CD4-positive, CD25-positive, alpha-beta regulatory T cell (primary cell): ENCODE measurements at regions not wholly inside any gene's neighbourhood (a gene's known extent, or its start where the extent isn't known, plus 50 kb on each side); places are given as distances from the start of the nearest gene placed in this dataset.

Experiments
- ATAC-seq, 2 donors: fragments of 150-1000 bp; cut with Tn5 transposase; one replicate each; pipeline ENCODE4 v1.10.0; 2021; ENCODE audit warnings: low read depth in 2 of 2, moderate number of reproducible peaks in 2 of 2, moderate library complexity in 1 of 2
- DNase-seq, 3 donors: peaks; one replicate each; pipeline versions ENCODE4 v3.0.0 to v3.0.0-alpha.2; 2012 to 2022; ENCODE audit warnings: mixed read lengths in 1 of 3
- H3K27ac ChIP-seq: one replicate; pipeline ENCODE4 v1.7.0; 2013; ENCODE audit warnings: mild to moderate bottlenecking, low read length; ENCODE audit not compliant: insufficient read depth, poor library complexity, severe bottlenecking
- H3K27me3 ChIP-seq: one replicate; pipeline ENCODE4 v1.7.0; 2013; ENCODE audit warnings: low read length; ENCODE audit not compliant: control insufficient read depth, insufficient read depth
- H3K36me3 ChIP-seq: one replicate; pipeline ENCODE4 v1.7.0; 2013; ENCODE audit warnings: mild to moderate bottlenecking, low read length, moderate library complexity; ENCODE audit not compliant: control insufficient read depth, insufficient read depth
- H3K4me1 ChIP-seq: 2 replicates; pipeline ENCODE4 v1.7.0; 2013; ENCODE audit warnings: mild to moderate bottlenecking, low read length; ENCODE audit not compliant: insufficient read depth, control insufficient read depth, poor library complexity, severe bottlenecking
- H3K4me3 ChIP-seq: one replicate; pipeline ENCODE4 v1.7.0; 2013; ENCODE audit warnings: low read depth, mild to moderate bottlenecking, low read length, moderate library complexity
- H3K9me3 ChIP-seq, 2 experiments: 1 replicate in 1 of 2; 2 replicates in 1 of 2; pipeline ENCODE4 v1.7.0; 2013; ENCODE audit warnings: low read length in 2 of 2, mild to moderate bottlenecking in 1 of 2, moderate library complexity in 1 of 2; ENCODE audit not compliant: control insufficient read depth in 2 of 2
- H3K27ac Mint-ChIP-seq, 3 donors: one replicate each; pipeline ENCODE4 v1.8.0; 2020 to 2022; ENCODE audit warnings: mild to moderate bottlenecking in 3 of 3, mixed read lengths in 3 of 3, moderate library complexity in 2 of 3
- H3K27me3 Mint-ChIP-seq: one replicate; pipeline ENCODE4 v1.8.0; 2022; ENCODE audit warnings: mild to moderate bottlenecking, mixed read lengths
- H3K36me3 Mint-ChIP-seq: one replicate; pipeline ENCODE4 v1.8.0; 2020; ENCODE audit warnings: mixed read lengths
- H3K4me1 Mint-ChIP-seq, 4 donors: one replicate each; pipeline ENCODE4 v1.8.0; 2020 to 2022; ENCODE audit warnings: mixed read lengths in 4 of 4, mild to moderate bottlenecking in 1 of 4
- H3K4me3 Mint-ChIP-seq, 4 donors: one replicate each; pipeline ENCODE4 v1.8.0; 2020 to 2022; ENCODE audit warnings: mild to moderate bottlenecking in 4 of 4, mixed read lengths in 4 of 4, moderate library complexity in 3 of 4
- H3K9me3 Mint-ChIP-seq, 7 donors: one replicate each; pipeline ENCODE4 v1.8.0; 2020 to 2022; ENCODE audit warnings: mixed read lengths in 7 of 7, mild to moderate bottlenecking in 3 of 7, moderate library complexity in 2 of 7

- no peaks in the 10 kb centered on the region for H3K27me3 ChIP-seq
- no peak overlapping the region for H3K27ac Mint-ChIP-seq
- H3K27me3 Mint-ChIP-seq = no peaks in the 10 kb centered on the region
- no peaks in the 10 kb centered on the region for H3K36me3 ChIP-seq
- DNase-seq = no peak
- H3K4me3 Mint-ChIP-seq = no peak overlapping the region
- ATAC-seq = no peak
- H3K4me1 Mint-ChIP-seq = no peaks in the 10 kb centered on the region
- H3K9me3 Mint-ChIP-seq = peaks cover 0 to 3% (median 0%) of the 10 kb centered on the region in 7 donors
- no peaks in the 10 kb centered on the region for H3K4me1 ChIP-seq
- H3K9me3 ChIP-seq = no peaks in the 10 kb centered on the region
- H3K27ac ChIP-seq = no peak overlapping the region
- no peak overlapping the region for H3K4me3 ChIP-seq
- H3K36me3 Mint-ChIP-seq = no peaks in the 10 kb centered on the region
Measured at GRCh38 chr9:31969552-31969951, 414.9 kb upstream of the ACO1 start.

- Histone ChIP-seq H3K4me3 (no peak overlapping the region), H3K9me3 (peaks cover 0 to 4% of the 10 kb centered on the region in 2 experiments), H3K27ac (no peak overlapping the region), H3K27me3 (no peaks in the 10 kb centered on the region), H3K4me1 (no peaks in the 10 kb centered on the region), H3K36me3 (no peaks in the 10 kb centered on the region)
- DNase-seq (peak in 1 of 3 donors; percentile 6), ATAC-seq (no peak)
- H3K4me1 Mint-ChIP-seq = no peaks in the 10 kb centered on the region
- peaks cover 0 to 18% (median 5%) of the 10 kb centered on the region in 7 donors for H3K9me3 Mint-ChIP-seq
- no peak overlapping the region for H3K27ac Mint-ChIP-seq
- no peak overlapping the region for H3K4me3 Mint-ChIP-seq
- H3K36me3 Mint-ChIP-seq = no peaks in the 10 kb centered on the region
- no peaks in the 10 kb centered on the region for H3K27me3 Mint-ChIP-seq
Measured at GRCh38 chr9:31983895-31984294, 400.5 kb upstream of the ACO1 start.

GRCh38 chr9:31996331-31996730 lies 388.1 kb upstream of the ACO1 start:
- H3K27ac ChIP-seq = no peak overlapping the region
- no peak overlapping the region for H3K27ac Mint-ChIP-seq
- no peak overlapping the region for H3K4me3 ChIP-seq
- DNase-seq = peak in 1 of 3 donors; percentile 1
- H3K36me3 Mint-ChIP-seq = no peaks in the 10 kb centered on the region
- H3K36me3 ChIP-seq = no peaks in the 10 kb centered on the region
- no peaks in the 10 kb centered on the region for H3K9me3 ChIP-seq
- H3K27me3 ChIP-seq = no peaks in the 10 kb centered on the region
- no peak overlapping the region for H3K4me3 Mint-ChIP-seq
- H3K27me3 Mint-ChIP-seq = no peaks in the 10 kb centered on the region
- H3K9me3 Mint-ChIP-seq = peaks cover 0 to 13% (median 5%) of the 10 kb centered on the region in 7 donors
- H3K4me1 ChIP-seq = no peaks in the 10 kb centered on the region
- no peak for ATAC-seq
- peaks cover 0 to 2% (median 0%) of the 10 kb centered on the region in 4 donors for H3K4me1 Mint-ChIP-seq

- no peaks in the 10 kb centered on the region for H3K9me3 ChIP-seq
- Mint-ChIP-seq H3K4me3 (no peak overlapping the region), H3K9me3 (peaks cover 0 to 1% (median 0%) of the 10 kb centered on the region in 7 donors), H3K36me3 (no peaks in the 10 kb centered on the region), H3K27me3 (no peaks in the 10 kb centered on the region), H3K27ac (peak overlapping the region in 1 of 3 donors; percentile 34), H3K4me1 (no peaks in the 10 kb centered on the region)
- H3K27me3 ChIP-seq = no peaks in the 10 kb centered on the region
- no peaks in the 10 kb centered on the region for H3K36me3 ChIP-seq
- H3K4me3 ChIP-seq = no peak overlapping the region
- no peak for ATAC-seq
- no peak overlapping the region for H3K27ac ChIP-seq
- H3K4me1 ChIP-seq = no peaks in the 10 kb centered on the region
- DNase-seq = no peak
Measured at GRCh38 chr9:32004431-32005076, 379.9 kb upstream of the ACO1 start.

- H3K4me3 ChIP-seq = no peak overlapping the region
- no peaks in the 10 kb centered on the region for H3K9me3 ChIP-seq
- ATAC-seq (no peak), DNase-seq (no peak)
- Mint-ChIP-seq H3K9me3 (peaks cover 0 to 2% (median 0%) of the 10 kb centered on the region in 7 donors), H3K4me1 (no peaks in the 10 kb centered on the region), H3K36me3 (no peaks in the 10 kb centered on the region), H3K27me3 (no peaks in the 10 kb centered on the region), H3K27ac (no peak overlapping the region), H3K4me3 (no peak overlapping the region)
- no peaks in the 10 kb centered on the region for H3K27me3 ChIP-seq
- no peaks in the 10 kb centered on the region for H3K36me3 ChIP-seq
- H3K4me1 ChIP-seq = no peaks in the 10 kb centered on the region
- no peak overlapping the region for H3K27ac ChIP-seq
Measured at GRCh38 chr9:32010322-32010721, 374.1 kb upstream of the ACO1 start.

GRCh38 chr9:32011049-32011448 lies 373.4 kb upstream of the ACO1 start:
- H3K27me3 Mint-ChIP-seq = no peaks in the 10 kb centered on the region
- H3K4me1 ChIP-seq = no peaks in the 10 kb centered on the region
- H3K27ac Mint-ChIP-seq = no peak overlapping the region
- ATAC-seq (no peak), DNase-seq (no peak)
- H3K36me3 Mint-ChIP-seq = no peaks in the 10 kb centered on the region
- H3K27ac ChIP-seq = no peak overlapping the region
- no peaks in the 10 kb centered on the region for H3K9me3 ChIP-seq
- no peaks in the 10 kb centered on the region for H3K27me3 ChIP-seq
- peaks cover 0 to 2% (median 0%) of the 10 kb centered on the region in 7 donors for H3K9me3 Mint-ChIP-seq
- no peaks in the 10 kb centered on the region for H3K4me1 Mint-ChIP-seq
- H3K4me3 ChIP-seq = no peak overlapping the region
- no peaks in the 10 kb centered on the region for H3K36me3 ChIP-seq
- H3K4me3 Mint-ChIP-seq = no peak overlapping the region

- Mint-ChIP-seq H3K4me3 (no peak overlapping the region), H3K9me3 (peaks cover 0 to 5% (median 2%) of the 10 kb centered on the region in 7 donors), H3K4me1 (no peaks in the 10 kb centered on the region), H3K27me3 (no peaks in the 10 kb centered on the region), H3K27ac (no peak overlapping the region), H3K36me3 (no peaks in the 10 kb centered on the region)
- Histone ChIP-seq H3K36me3 (no peaks in the 10 kb centered on the region), H3K4me1 (no peaks in the 10 kb centered on the region), H3K4me3 (no peak overlapping the region), H3K27me3 (no peaks in the 10 kb centered on the region), H3K9me3 (no peaks in the 10 kb centered on the region), H3K27ac (no peak overlapping the region)
- DNase-seq (no peak), ATAC-seq (no peak)
Measured at GRCh38 chr9:32015795-32016194, 368.6 kb upstream of the ACO1 start.

- H3K4me3 Mint-ChIP-seq = no peak overlapping the region
- Histone ChIP-seq H3K27me3 (no peaks in the 10 kb centered on the region), H3K27ac (no peak overlapping the region), H3K36me3 (no peaks in the 10 kb centered on the region), H3K4me1 (no peaks in the 10 kb centered on the region), H3K4me3 (no peak overlapping the region), H3K9me3 (no peaks in the 10 kb centered on the region)
- no peaks in the 10 kb centered on the region for H3K4me1 Mint-ChIP-seq
- H3K27me3 Mint-ChIP-seq = no peaks in the 10 kb centered on the region
- peaks cover 0 to 5% (median 0%) of the 10 kb centered on the region in 7 donors for H3K9me3 Mint-ChIP-seq
- no peak for DNase-seq
- ATAC-seq = no peak
- H3K27ac Mint-ChIP-seq = no peak overlapping the region
- no peaks in the 10 kb centered on the region for H3K36me3 Mint-ChIP-seq
Measured at GRCh38 chr9:32045513-32045912, 338.9 kb upstream of the ACO1 start.
